ENCODE measurements at regions not wholly inside any gene's neighbourhood (a gene's known extent, or its start where the extent isn't known, plus 50 kb on each side); places are given as distances from the start of the nearest gene placed in this dataset.

DNA sequence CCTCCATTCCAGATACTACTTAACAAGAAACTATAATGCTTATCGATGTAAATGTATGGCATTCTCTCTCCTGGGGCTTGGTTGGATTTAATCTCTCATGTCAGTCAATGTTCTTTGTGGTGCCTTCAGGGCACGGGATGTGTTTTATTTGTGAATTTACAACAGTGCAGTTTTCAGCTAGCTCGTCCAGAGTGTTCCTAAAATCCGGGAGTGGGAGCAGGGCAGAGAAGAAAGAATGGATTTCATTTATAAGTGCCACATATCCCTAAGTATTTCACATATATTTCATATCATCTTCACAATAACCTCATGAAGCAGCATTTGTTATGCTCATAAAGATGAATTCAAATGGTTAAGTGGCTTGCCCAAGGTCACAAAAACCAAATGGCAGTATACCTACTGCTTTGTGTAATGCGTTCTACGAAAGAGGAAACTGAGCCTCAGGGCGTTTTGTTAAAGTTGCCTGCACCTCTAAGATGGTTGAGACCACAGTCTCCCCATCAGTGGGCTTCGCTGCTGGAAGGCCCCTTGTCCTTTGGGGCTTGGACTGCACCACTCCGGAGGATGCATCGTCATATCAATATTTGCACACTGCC, 134.7 kb upstream of the MGAT5 start:
- no peaks in the 10 kb centered on the region for H3K36me3 ChIP-seq
- peak overlapping the region; percentile 91 to 96 (median 94) for H3K27ac ChIP-seq
- TF ChIP-seq POLR2AphosphoS5 (IDR thresholded peaks at IDR 0.05), result no peak
- TF ChIP-seq, protein P1, sequence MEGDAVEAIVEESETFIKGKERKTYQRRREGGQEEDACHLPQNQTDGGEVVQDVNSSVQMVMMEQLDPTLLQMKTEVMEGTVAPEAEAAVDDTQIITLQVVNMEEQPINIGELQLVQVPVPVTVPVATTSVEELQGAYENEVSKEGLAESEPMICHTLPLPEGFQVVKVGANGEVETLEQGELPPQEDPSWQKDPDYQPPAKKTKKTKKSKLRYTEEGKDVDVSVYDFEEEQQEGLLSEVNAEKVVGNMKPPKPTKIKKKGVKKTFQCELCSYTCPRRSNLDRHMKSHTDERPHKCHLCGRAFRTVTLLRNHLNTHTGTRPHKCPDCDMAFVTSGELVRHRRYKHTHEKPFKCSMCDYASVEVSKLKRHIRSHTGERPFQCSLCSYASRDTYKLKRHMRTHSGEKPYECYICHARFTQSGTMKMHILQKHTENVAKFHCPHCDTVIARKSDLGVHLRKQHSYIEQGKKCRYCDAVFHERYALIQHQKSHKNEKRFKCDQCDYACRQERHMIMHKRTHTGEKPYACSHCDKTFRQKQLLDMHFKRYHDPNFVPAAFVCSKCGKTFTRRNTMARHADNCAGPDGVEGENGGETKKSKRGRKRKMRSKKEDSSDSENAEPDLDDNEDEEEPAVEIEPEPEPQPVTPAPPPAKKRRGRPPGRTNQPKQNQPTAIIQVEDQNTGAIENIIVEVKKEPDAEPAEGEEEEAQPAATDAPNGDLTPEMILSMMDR (IDR thresholded peaks at IDR 0.05), result no peak
- no peak for TF ChIP-seq POLR2A (IDR thresholded peaks at IDR 0.05)
- no peak for TF ChIP-seq EP300 (IDR thresholded peaks at IDR 0.05)
- H3K4me3 ChIP-seq, result peak overlapping the region in 3 of 4 donors; percentile 82 to 97 (median 95)
- H3K9me3 ChIP-seq, result no peaks in the 10 kb centered on the region
- WGBS, 2 donors, result 17 to 26% methylated on average over 10 of the region's 10 CpGs
- no peaks in the 10 kb centered on the region for H3K27me3 ChIP-seq
- intact Hi-C loops (cut with DNase I), result loop anchor here (5.0 kb wide), 1 partner anchor 778 kb away; no protein-coding TSS in a partner anchor
- H3K4me1 ChIP-seq, result peaks cover 0 to 30% (median 18%) of the 10 kb centered on the region in 4 donors
- no peak for DNase-seq

GRCh38 chr2:134119713-134120405, 134.0 kb upstream of the MGAT5 start:
- H3K4me1 ChIP-seq, result peaks cover 0 to 36% (median 18%) of the 10 kb centered on the region in 4 donors
- no peaks in the 10 kb centered on the region for H3K36me3 ChIP-seq
- peak overlapping the region; percentile 91 to 96 (median 94) for H3K27ac ChIP-seq
- peak; percentile 71 to 95 (median 78) for TF ChIP-seq POLR2AphosphoS5 (IDR thresholded peaks at IDR 0.05)
- no peak for TF ChIP-seq EP300 (IDR thresholded peaks at IDR 0.05)
- TF ChIP-seq POLR2A (IDR thresholded peaks at IDR 0.05), result peak; percentile 20 to 55
- no peaks in the 10 kb centered on the region for H3K27me3 ChIP-seq
- peak; percentile 94 for DNase-seq
- no peaks in the 10 kb centered on the region for H3K9me3 ChIP-seq
- intact Hi-C loops (cut with DNase I), result loop anchor here (5.0 to 10.0 kb wide), 3 partner anchors 85 to 1415 kb away; partner anchors contain the start of genes R3HDM1 and ZRANB3
- WGBS, 2 donors, result 0 to 1% methylated on average over 81 of the region's 81 CpGs
- H3K4me3 ChIP-seq, result peak overlapping the region; percentile 82 to 97 (median 94)

GRCh38 chr2:134120406-134120732, 133.5 kb upstream of the MGAT5 start:
- Histone ChIP-seq H3K27me3 (no peaks in the 10 kb centered on the region), H3K4me1 (peaks cover 0 to 36% (median 18%) of the 10 kb centered on the region in 4 donors), H3K27ac (peak overlapping the region; percentile 91 to 96 (median 94)), H3K36me3 (no peaks in the 10 kb centered on the region), H3K9me3 (no peaks in the 10 kb centered on the region), H3K4me3 (peak overlapping the region; percentile 82 to 97 (median 94))
- intact Hi-C loops (cut with DNase I), result loop anchor here (10.0 kb wide), 2 partner anchors 84 to 1414 kb away; partner anchors contain the start of genes R3HDM1 and ZRANB3
- TF ChIP-seq POLR2AphosphoS5 (IDR thresholded peaks at IDR 0.05), result no peak
- no peak for TF ChIP-seq EP300 (IDR thresholded peaks at IDR 0.05)
- no peak for TF ChIP-seq POLR2A (IDR thresholded peaks at IDR 0.05)
- TF ChIP-seq, protein P1 (IDR thresholded peaks at IDR 0.05), result no peak
- 0% methylated on average over 37 of the region's 37 CpGs for WGBS, 2 donors
- no peak for DNase-seq

GRCh38 chr2:134120733-134121630, 132.9 kb upstream of the MGAT5 start:
- H3K9me3 ChIP-seq, result no peaks in the 10 kb centered on the region
- intact Hi-C loops (cut with DNase I), result loop anchor here (10.0 kb wide), 2 partner anchors 84 to 1414 kb away; partner anchors contain the start of genes R3HDM1 and ZRANB3
- H3K27me3 ChIP-seq, result no peaks in the 10 kb centered on the region
- DNase-seq, result peak; percentile 84
- H3K27ac ChIP-seq, result peak overlapping the region; percentile 91 to 96 (median 94)
- no peaks in the 10 kb centered on the region for H3K36me3 ChIP-seq
- 1% methylated on average over 84 of the region's 84 CpGs for WGBS, 2 donors
- H3K4me1 ChIP-seq, result peaks cover 0 to 36% (median 18%) of the 10 kb centered on the region in 4 donors
- peak overlapping the region; percentile 82 to 97 (median 94) for H3K4me3 ChIP-seq
- TF ChIP-seq, protein P1 (IDR thresholded peaks at IDR 0.05), result no peak
- TF ChIP-seq POLR2AphosphoS5 (IDR thresholded peaks at IDR 0.05), result peak in 2 of 4 donors; percentile 37 to 57
